ENCODE measurements at regions not wholly inside any gene's neighbourhood (a gene's known extent, or its start where the extent isn't known, plus 50 kb on each side); places are given as distances from the start of the nearest gene placed in this dataset.
"Not testable (repeated sequence)": the region's sequence is repeated elsewhere in the genome, so short reads cannot be mapped to it uniquely, and the experiment has no call there.

- H3K36me3 ChIP-seq (ENCODE audit: control insufficient read depth in 4 of 4, insufficient read depth in 3 of 4, low read depth in 1 of 4, low read length in 3 of 4), result no peaks in the 10 kb centered on the region
- DNase-seq (ENCODE audit: low spot score), result no peak
- H3K9ac ChIP-seq (ENCODE audit: low read depth in 1 of 2, low read length in 2 of 2), result no peak overlapping the region
- WGBS, result 73% methylated on average over 1 of the region's 1 CpG
- H3K27ac ChIP-seq (ENCODE audit: low read depth in 1 of 2, low read length in 2 of 2), result no peak overlapping the region
- H3K27me3 ChIP-seq (ENCODE audit: control insufficient read depth in 4 of 4, insufficient read depth in 4 of 4, low read length in 3 of 4), result no peaks in the 10 kb centered on the region
- H3K9me3 ChIP-seq (ENCODE audit: control insufficient read depth in 4 of 4, low read length in 3 of 4), result no peaks in the 10 kb centered on the region
- H3K4me3 ChIP-seq (ENCODE audit: low read depth in 1 of 3, low read length in 3 of 3), result no peak overlapping the region
- no peaks in the 10 kb centered on the region for H3K4me1 ChIP-seq (ENCODE audit: control insufficient read depth in 4 of 4, insufficient read depth in 4 of 4, low read length in 3 of 4)
- TF ChIP-seq MAX (IDR thresholded peaks at IDR 0.05) (no peak), GABPA (IDR thresholded peaks at IDR 0.05 in 1 of 2, conservative IDR thresholded peaks at IDR 0.05 in 1 of 2) (no peak)
These were observed 213.8 kb downstream of the PLA2G4A start for GRCh38 chr1:187042538-187042937.

GRCh38 chr1:187043433-187043832, 214.7 kb downstream of the PLA2G4A start:
- not testable (repeated sequence) for H3K9me3 ChIP-seq (ENCODE audit: control insufficient read depth in 4 of 4, low read length in 3 of 4); H3K36me3 ChIP-seq (ENCODE audit: control insufficient read depth in 4 of 4, insufficient read depth in 3 of 4, low read depth in 1 of 4, low read length in 3 of 4); DNase-seq (ENCODE audit: low spot score); H3K27me3 ChIP-seq (ENCODE audit: control insufficient read depth in 4 of 4, insufficient read depth in 4 of 4, low read length in 3 of 4); H3K27ac ChIP-seq (ENCODE audit: low read depth in 1 of 2, low read length in 2 of 2); H3K4me3 ChIP-seq (ENCODE audit: low read depth in 1 of 3, low read length in 3 of 3); H3K4me1 ChIP-seq (ENCODE audit: control insufficient read depth in 4 of 4, insufficient read depth in 4 of 4, low read length in 3 of 4); H3K9ac ChIP-seq (ENCODE audit: low read depth in 1 of 2, low read length in 2 of 2)

- Histone ChIP-seq H3K9ac (ENCODE audit: low read depth in 1 of 2, low read length in 2 of 2) (no peak overlapping the region), H3K27me3 (ENCODE audit: control insufficient read depth in 4 of 4, insufficient read depth in 4 of 4, low read length in 3 of 4) (no peaks in the 10 kb centered on the region), H3K4me1 (ENCODE audit: control insufficient read depth in 4 of 4, insufficient read depth in 4 of 4, low read length in 3 of 4) (no peaks in the 10 kb centered on the region), H3K9me3 (ENCODE audit: control insufficient read depth in 4 of 4, low read length in 3 of 4) (no peaks in the 10 kb centered on the region), H3K27ac (ENCODE audit: low read depth in 1 of 2, low read length in 2 of 2) (no peak overlapping the region), H3K4me3 (ENCODE audit: low read depth in 1 of 3, low read length in 3 of 3) (no peak overlapping the region), H3K36me3 (ENCODE audit: control insufficient read depth in 4 of 4, insufficient read depth in 3 of 4, low read depth in 1 of 4, low read length in 3 of 4) (no peaks in the 10 kb centered on the region)
- no peak for DNase-seq (ENCODE audit: low spot score)
- no peak for TF ChIP-seq JUND (IDR thresholded peaks at IDR 0.05)
- TF ChIP-seq, protein P1, sequence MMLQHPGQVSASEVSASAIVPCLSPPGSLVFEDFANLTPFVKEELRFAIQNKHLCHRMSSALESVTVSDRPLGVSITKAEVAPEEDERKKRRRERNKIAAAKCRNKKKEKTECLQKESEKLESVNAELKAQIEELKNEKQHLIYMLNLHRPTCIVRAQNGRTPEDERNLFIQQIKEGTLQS (IDR thresholded peaks at IDR 0.05), result no peak
- TF ChIP-seq FOXA1 (IDR thresholded peaks at IDR 0.05), result no peak
- TF ChIP-seq HNF4A (conservative IDR thresholded peaks at IDR 0.05), result no peak
- no peak for TF ChIP-seq HNF4G (IDR thresholded peaks at IDR 0.05)
- TF ChIP-seq YY1 (IDR thresholded peaks at IDR 0.05), result no peak
- TF ChIP-seq, protein P2, sequence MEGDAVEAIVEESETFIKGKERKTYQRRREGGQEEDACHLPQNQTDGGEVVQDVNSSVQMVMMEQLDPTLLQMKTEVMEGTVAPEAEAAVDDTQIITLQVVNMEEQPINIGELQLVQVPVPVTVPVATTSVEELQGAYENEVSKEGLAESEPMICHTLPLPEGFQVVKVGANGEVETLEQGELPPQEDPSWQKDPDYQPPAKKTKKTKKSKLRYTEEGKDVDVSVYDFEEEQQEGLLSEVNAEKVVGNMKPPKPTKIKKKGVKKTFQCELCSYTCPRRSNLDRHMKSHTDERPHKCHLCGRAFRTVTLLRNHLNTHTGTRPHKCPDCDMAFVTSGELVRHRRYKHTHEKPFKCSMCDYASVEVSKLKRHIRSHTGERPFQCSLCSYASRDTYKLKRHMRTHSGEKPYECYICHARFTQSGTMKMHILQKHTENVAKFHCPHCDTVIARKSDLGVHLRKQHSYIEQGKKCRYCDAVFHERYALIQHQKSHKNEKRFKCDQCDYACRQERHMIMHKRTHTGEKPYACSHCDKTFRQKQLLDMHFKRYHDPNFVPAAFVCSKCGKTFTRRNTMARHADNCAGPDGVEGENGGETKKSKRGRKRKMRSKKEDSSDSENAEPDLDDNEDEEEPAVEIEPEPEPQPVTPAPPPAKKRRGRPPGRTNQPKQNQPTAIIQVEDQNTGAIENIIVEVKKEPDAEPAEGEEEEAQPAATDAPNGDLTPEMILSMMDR (IDR thresholded peaks at IDR 0.05; ENCODE audit: low read depth, low read length, missing input control), result no peak
- no peak for TF ChIP-seq EGR1 (IDR thresholded peaks at IDR 0.05; ENCODE audit: low read depth in 2 of 2)
- no peak for TF ChIP-seq SP1 (IDR thresholded peaks at IDR 0.05)
- no peak for TF ChIP-seq ZBTB33 (IDR thresholded peaks at IDR 0.05)
- no peak for TF ChIP-seq NR2F2 (IDR thresholded peaks at IDR 0.05)
- no peak for TF ChIP-seq REST (IDR thresholded peaks at IDR 0.05)
- no peak for TF ChIP-seq TAF1 (conservative IDR thresholded peaks at IDR 0.05)
These were observed 215.7 kb downstream of the PLA2G4A start for GRCh38 chr1:187044411-187044810.

Data from liver (tissue), 8 donors.